Ascending aorta (tissue), 2 donors: ENCODE measurements at regions not wholly inside any gene's neighbourhood (a gene's known extent, or its start where the extent isn't known, plus 50 kb on each side); places are given as distances from the start of the nearest gene placed in this dataset.

Source experiments
- DNase-seq, 2 donors: peaks; one replicate each; pipeline ENCODE4 v3.0.0-alpha.2; 2019; ENCODE audit warnings: low spot score in 2 of 2
- H3K27ac ChIP-seq, 2 donors: fragments of 200-600 bp; sonication (generic); one replicate each; pipeline ENCODE4 v1.5.1; 2016 to 2017; ENCODE audit warnings: mild to moderate bottlenecking in 1 of 2
- H3K27me3 ChIP-seq: fragments of 200-600 bp; sonication (generic); one replicate; pipeline ENCODE4 v1.5.1; 2017
- H3K36me3 ChIP-seq, 2 donors: fragments of 200-600 bp; sonication (generic); one replicate each; pipeline ENCODE4 v1.5.1; 2016
- H3K4me1 ChIP-seq, 2 donors: fragments of 200-600 bp; sonication (generic); one replicate each; pipeline ENCODE4 v1.5.1; 2016 to 2017; ENCODE audit warnings: mild to moderate bottlenecking in 1 of 2
- H3K4me3 ChIP-seq, 2 donors: fragments of 200-600 bp; sonication (generic); one replicate each; pipeline ENCODE4 v1.5.1; 2016 to 2017; ENCODE audit warnings: mild to moderate bottlenecking in 1 of 2
- H3K9me3 ChIP-seq, 2 donors: fragments of 200-600 bp; sonication (generic); one replicate each; pipeline ENCODE4 v1.5.1; 2016
- intact Hi-C: fragments of 100-400 bp; cut with DNase I; formaldehyde crosslinking; loops from one replicate; pipeline ENCODE4 v1.15.1; 2023
- TF ChIP-seq, protein P1 (sequence below), 3 experiments: fragments of 200-600 bp in 2 of 3; fragments of 450-650 bp in 1 of 3; sonication (generic) in 2 of 3; IDR thresholded peaks; one replicate each; pipeline ENCODE4 v1.5.1; 2016 to 2019; ENCODE audit warnings: antibody characterized with exemption in 3 of 3, mild to moderate bottlenecking in 1 of 3, moderate library complexity in 1 of 3

DNA sequence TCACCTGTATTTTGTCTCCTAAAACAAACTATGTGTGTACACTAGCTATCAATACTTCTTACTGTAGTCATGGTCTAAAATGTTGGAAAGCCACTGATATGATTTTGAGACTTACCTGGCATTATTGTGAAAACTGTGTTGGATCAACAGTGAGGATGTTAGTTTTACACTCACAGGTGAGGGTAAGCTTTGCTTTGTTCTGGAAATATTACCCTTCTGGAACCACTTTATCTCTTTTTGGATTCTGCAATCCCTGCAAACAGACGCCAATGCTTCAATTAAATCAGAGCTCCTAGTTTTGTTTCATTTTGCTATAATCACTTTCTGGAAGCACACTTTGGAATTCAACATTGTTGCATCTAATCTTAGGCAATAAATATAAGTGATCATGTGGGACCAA is 223.3 kb downstream of the RPS29 start:
- no peak overlapping the region for H3K27ac ChIP-seq
- no peaks in the 10 kb centered on the region for H3K36me3 ChIP-seq
- no peaks in the 10 kb centered on the region for H3K27me3 ChIP-seq
- H3K4me1 ChIP-seq: no peaks in the 10 kb centered on the region
- no peak for DNase-seq
- TF ChIP-seq, protein P1, sequence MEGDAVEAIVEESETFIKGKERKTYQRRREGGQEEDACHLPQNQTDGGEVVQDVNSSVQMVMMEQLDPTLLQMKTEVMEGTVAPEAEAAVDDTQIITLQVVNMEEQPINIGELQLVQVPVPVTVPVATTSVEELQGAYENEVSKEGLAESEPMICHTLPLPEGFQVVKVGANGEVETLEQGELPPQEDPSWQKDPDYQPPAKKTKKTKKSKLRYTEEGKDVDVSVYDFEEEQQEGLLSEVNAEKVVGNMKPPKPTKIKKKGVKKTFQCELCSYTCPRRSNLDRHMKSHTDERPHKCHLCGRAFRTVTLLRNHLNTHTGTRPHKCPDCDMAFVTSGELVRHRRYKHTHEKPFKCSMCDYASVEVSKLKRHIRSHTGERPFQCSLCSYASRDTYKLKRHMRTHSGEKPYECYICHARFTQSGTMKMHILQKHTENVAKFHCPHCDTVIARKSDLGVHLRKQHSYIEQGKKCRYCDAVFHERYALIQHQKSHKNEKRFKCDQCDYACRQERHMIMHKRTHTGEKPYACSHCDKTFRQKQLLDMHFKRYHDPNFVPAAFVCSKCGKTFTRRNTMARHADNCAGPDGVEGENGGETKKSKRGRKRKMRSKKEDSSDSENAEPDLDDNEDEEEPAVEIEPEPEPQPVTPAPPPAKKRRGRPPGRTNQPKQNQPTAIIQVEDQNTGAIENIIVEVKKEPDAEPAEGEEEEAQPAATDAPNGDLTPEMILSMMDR (IDR thresholded peaks at IDR 0.05): no peak
- peaks cover 0 to 6% of the 10 kb centered on the region in 2 donors for H3K9me3 ChIP-seq
- intact Hi-C loops: no loop called here
- no peak overlapping the region for H3K4me3 ChIP-seq

DNA sequence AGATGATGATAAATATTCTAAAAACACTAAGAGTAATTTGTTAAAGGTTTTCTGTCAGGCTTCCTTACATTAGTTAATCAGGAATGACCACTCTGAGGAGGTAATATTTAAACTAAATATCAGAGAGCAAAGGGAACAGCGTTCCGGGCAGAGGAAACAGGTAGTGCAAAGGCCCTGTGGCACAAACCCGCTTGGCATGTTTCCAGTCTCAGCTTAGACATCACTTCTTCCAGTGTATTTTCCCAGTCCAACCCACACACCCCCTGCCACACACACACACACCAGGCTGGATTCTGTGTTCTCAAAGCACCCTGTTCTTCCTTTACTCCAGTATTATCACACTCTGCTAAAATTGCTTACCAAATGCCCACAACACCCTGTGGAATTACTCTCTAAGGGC is 247.1 kb downstream of the RPS29 start:
- no peaks in the 10 kb centered on the region for H3K36me3 ChIP-seq
- no peak for DNase-seq
- no peaks in the 10 kb centered on the region for H3K4me1 ChIP-seq
- no peak overlapping the region for H3K4me3 ChIP-seq
- no peak overlapping the region for H3K27ac ChIP-seq
- H3K9me3 ChIP-seq: no peaks in the 10 kb centered on the region
- intact Hi-C loops: no loop called here
- TF ChIP-seq, protein P1 (IDR thresholded peaks at IDR 0.05): no peak
- no peaks in the 10 kb centered on the region for H3K27me3 ChIP-seq

DNA sequence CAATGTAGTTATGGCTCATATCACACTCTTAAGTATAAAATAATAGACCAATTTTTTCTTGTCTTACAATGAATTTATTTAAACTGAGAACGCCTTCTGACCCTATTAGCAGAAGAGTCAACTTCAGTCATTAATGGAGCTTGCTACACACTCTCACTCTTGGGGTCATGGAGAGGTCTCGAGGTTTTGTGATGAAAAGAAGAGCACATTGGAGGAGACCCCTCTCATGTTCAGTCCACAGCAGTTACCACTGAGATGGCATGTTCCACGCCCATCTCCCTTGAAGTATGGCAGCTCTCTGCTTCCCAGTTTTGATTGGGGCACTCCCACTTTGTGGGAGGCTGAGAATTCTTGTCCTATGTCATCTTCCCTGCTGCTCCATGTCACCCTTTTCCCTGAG is 266.4 kb downstream of the RPS29 start:
- H3K4me1 ChIP-seq: no peaks in the 10 kb centered on the region
- H3K27me3 ChIP-seq: no peaks in the 10 kb centered on the region
- TF ChIP-seq, protein P1 (IDR thresholded peaks at IDR 0.05): no peak
- intact Hi-C loops: no loop called here
- H3K36me3 ChIP-seq: no peaks in the 10 kb centered on the region
- H3K27ac ChIP-seq: no peak overlapping the region
- no peaks in the 10 kb centered on the region for H3K9me3 ChIP-seq
- H3K4me3 ChIP-seq: no peak overlapping the region
- no peak for DNase-seq

DNA sequence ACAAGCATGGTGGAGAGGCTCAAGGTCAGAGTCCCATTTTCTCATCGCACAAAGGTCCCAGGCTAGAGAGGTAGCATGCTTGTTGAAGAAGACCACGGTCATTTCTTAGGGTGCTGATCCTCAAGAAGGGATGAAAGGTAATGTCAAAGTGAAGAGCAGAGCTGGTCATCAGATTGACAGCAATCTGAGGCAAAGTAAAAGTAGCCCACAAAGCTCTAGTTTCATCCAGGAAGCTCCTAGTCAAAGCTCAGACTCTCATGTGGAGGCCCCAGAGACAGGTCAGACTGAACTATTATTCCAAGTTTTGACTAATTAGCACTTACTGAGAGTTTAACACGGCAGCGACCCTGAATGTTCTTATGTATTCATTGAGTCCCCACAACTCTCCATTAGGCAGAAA is 270.6 kb downstream of the RPS29 start:
- DNase-seq: no peak
- intact Hi-C loops: no loop called here
- Histone ChIP-seq H3K4me1 (no peaks in the 10 kb centered on the region), H3K4me3 (no peak overlapping the region), H3K36me3 (no peaks in the 10 kb centered on the region), H3K27me3 (no peaks in the 10 kb centered on the region), H3K9me3 (no peaks in the 10 kb centered on the region), H3K27ac (no peak overlapping the region)
- TF ChIP-seq, protein P1 (IDR thresholded peaks at IDR 0.05): no peak

DNA sequence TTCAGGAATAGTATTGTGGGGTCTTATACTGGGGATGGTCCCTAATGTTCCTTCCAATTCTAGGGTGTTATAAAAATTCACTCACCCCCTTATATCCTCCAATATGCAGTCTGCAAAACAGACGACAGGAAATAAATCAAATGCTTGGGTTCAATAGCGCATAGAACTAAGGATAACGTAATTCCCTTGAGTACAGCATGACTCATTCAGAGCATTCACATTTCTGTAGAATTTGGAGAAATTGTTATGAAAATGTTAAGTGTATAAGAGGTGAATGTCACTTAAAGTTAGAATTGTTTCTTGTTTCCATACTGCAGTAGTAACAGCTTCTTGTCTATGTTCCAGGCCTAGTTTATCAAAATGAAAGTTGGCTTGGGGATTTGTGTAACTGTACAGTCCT is 271.4 kb downstream of the RPS29 start:
- Histone ChIP-seq H3K4me1 (no peaks in the 10 kb centered on the region), H3K27me3 (no peaks in the 10 kb centered on the region), H3K9me3 (no peaks in the 10 kb centered on the region), H3K27ac (no peak overlapping the region), H3K36me3 (no peaks in the 10 kb centered on the region), H3K4me3 (no peak overlapping the region)
- no peak for DNase-seq
- intact Hi-C loops: no loop called here
- TF ChIP-seq, protein P1 (IDR thresholded peaks at IDR 0.05): no peak

DNA sequence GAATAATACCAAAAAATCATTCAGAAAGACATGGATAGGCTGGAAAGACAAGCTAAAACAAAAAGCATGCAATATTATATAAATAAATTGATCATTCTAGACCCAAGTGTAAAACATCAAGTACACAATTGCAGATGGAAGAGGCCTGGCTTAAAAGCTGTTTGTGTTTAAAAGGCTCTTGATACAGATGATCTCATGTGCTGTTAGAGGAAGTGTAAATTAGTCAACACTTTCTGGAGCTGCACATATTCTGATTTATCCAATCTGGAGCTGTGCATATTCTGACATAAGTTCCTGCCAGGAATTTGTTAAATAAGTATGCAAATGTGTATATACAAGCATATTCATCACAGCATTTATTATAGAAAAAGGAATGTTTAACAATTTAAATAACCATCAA is 273.1 kb downstream of the RPS29 start:
- H3K9me3 ChIP-seq: no peaks in the 10 kb centered on the region
- no peak overlapping the region for H3K4me3 ChIP-seq
- TF ChIP-seq, protein P1 (IDR thresholded peaks at IDR 0.05): no peak
- no peaks in the 10 kb centered on the region for H3K4me1 ChIP-seq
- H3K27me3 ChIP-seq: no peaks in the 10 kb centered on the region
- H3K36me3 ChIP-seq: no peaks in the 10 kb centered on the region
- no peak for DNase-seq
- H3K27ac ChIP-seq: no peak overlapping the region
- intact Hi-C loops: no loop called here
